Glomerular endothelial cell (primary cell): ENCODE measurements at regions not wholly inside any gene's neighbourhood (a gene's known extent, or its start where the extent isn't known, plus 50 kb on each side); places are given as distances from the start of the nearest gene placed in this dataset.
"Not testable (repeated sequence)": the region's sequence is repeated elsewhere in the genome, so short reads cannot be mapped to it uniquely, and the experiment has no call there.

Experiments used
- DNase-seq: peaks from one replicate; pipeline ENCODE4 v3.0.0-alpha.2; 2011; ENCODE audit warnings: low read depth, low spot score; ENCODE audit errors: extremely low read depth

GRCh38 chr12:29893002-29893401 is 109.3 kb upstream of the TMTC1 start:
- DNase-seq, result no peak

DNA sequence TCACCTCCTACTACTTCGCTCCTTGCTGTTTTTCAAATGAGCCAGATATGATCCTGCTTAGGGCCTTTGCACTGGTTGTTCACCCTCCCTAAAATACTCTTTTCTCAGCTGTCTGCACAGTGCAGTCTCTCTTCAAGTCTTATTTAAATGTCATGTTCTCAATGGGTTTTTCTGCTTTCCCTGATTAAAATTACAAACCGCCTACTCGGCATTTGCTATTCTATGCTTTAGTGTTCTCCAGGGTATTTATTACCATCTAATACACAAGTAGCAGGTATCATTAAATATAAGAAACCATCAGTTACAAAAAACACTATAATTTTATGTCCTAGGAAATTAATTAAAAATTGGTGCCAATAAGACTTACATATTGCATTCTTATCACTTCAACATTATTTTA is 108.0 kb upstream of the TMTC1 start:
- no peak for DNase-seq

DNA sequence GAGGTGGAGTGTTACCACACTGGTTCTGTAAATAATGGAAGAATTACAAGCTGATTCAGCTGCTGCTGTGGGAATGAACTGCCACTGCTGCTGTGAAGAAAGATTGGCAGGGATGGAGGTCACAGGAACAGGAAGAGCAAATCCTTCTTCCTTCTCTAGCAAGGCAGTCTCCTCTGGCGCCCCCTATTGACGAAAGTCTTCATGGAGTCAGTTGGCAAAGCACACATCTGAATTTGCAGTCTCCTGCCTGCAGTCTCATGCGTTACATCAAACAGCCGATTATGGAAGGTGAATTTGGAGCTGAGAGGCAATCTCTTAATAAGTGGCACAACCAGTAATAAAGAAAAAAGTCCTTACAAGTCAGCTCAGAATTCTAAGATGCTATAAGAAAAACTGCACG is 106.0 kb upstream of the TMTC1 start:
- DNase-seq, result peak; percentile 10

DNA sequence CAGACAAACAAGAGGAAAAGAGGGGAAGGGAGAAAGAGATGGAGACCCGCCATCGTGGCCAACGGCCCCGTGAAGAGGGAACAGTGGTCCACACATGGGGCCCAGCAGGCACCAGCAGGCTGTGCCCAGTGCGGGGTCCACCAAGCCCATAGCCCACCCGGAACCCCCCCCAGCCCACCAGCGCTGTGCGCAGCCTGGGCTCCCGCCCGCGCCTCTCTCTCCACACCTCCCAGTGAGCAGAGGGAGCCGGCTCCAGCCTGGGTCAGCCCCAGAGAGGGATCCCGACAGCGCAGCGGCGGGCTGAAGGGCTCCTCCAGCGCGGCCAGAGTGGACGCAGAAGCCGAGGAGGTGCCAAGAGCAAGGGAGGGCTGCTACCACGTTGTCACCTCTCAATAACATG is 105.0 kb upstream of the TMTC1 start:
- no peak for DNase-seq

DNA sequence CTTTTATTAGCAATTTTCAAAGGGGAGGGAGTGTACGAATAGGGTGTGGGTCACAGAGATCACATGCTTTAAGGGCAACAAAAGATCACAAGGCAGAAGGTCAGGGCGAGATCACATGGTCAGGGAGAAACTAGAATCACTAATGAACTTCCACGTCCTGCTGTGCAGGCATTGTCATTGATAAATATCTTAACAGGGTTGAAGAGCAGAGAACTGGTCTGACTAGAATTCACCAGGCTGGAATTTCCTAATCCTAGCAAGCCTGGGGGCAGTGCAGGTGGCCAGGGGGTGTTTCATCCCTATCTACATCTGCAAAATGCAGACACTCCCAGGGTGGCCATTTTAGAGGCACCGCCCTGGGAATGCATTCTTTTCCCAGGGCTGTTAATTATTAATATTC is 101.2 kb upstream of the TMTC1 start:
- not testable (repeated sequence) for DNase-seq

DNA sequence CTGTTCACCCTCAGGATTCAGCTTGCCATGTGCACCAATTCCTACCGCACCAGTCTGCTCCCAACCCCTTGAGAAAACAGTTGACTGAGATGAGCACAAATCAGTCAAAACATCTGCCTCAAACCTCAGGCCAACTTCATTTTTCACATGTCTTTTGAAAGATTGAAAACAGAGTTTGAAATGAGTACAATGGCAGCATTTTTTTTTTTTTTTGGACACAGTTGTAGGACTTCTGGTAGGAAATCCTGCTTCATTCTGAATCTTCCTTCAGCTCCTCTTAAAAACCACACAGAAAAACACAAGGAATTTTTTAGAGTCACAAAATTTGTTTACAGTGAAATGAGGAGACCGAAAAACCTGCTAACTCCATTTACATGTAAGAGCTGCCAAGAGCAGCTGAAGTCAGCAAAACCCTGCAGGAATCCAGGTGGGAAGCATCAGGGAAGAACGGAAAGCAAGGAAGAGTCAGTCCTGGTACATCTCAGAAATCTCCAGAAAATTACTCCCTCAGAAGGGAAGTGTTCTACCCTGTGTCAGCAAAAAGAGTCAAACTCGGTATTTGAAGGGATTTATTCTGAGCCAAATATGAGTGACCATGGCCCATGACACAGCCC is 100.3 kb upstream of the TMTC1 start:
- DNase-seq, result no peak

DNA sequence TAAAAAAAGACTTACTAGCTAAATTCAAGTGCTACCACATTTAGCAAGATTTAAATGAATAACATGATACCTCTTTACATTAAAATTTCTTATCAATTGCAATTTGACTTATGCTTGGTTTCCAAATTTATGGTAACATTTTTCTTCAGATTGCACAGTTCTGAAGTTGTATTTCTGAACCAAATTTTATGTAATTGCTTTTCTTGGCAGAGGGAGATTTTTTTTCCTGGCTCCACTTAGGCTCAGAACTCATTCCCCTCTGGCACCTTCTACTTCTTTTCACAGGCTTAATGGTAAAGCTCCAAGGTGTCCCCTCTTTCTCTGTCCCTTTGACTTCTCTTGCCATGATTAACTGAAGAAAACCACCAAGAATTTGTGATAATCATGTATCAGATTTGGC is 99.8 kb upstream of the TMTC1 start:
- no peak for DNase-seq

GRCh38 chr12:29882846-29883245 is 99.1 kb upstream of the TMTC1 start:
- DNase-seq, result no peak

GRCh38 chr12:29880987-29881386 is 97.2 kb upstream of the TMTC1 start:
- no peak for DNase-seq

GRCh38 chr12:29879606-29880308 is 96.0 kb upstream of the TMTC1 start:
- no peak for DNase-seq

DNA sequence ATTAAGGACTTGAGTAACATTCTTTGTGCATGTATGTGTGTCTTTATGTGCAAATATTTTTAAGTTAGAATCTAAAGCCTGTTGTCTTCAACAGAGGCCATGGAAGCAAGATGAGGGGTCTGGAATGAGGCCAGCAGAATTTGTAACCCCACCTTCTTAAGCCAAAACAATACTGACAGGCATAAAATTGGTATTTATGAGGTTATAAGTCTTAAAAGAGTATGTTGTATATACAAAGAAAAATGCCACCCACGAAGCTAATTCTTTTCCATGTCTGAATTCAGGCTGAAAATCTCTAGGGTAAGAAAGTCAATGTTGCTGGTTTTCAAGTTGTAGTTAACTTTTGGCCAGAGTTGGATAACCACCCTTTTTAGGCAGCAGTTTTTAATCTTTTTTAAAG is 86.2 kb upstream of the TMTC1 start:
- DNase-seq, result no peak

GRCh38 chr12:29867823-29868222 is 84.1 kb upstream of the TMTC1 start:
- no peak for DNase-seq

DNA sequence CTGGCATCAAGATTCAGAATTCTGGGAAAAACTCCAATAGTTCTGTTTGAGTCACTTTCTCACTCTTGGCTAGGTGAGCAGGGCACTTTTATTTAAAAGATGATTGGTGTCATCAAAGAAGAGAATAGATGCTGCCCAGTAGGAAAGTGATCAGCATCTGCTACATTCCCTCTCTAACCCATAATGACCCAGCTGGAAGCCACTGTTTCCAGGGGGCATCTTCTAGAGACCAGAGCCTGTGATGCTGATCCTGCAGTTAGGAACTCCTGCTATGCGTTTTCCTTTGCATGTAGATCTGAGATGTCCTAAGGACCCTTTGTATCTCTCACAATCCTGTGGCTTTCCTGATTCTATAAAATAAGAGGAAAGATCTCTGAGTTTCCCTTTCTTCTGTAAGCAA is 79.9 kb upstream of the TMTC1 start:
- DNase-seq, result no peak

DNA sequence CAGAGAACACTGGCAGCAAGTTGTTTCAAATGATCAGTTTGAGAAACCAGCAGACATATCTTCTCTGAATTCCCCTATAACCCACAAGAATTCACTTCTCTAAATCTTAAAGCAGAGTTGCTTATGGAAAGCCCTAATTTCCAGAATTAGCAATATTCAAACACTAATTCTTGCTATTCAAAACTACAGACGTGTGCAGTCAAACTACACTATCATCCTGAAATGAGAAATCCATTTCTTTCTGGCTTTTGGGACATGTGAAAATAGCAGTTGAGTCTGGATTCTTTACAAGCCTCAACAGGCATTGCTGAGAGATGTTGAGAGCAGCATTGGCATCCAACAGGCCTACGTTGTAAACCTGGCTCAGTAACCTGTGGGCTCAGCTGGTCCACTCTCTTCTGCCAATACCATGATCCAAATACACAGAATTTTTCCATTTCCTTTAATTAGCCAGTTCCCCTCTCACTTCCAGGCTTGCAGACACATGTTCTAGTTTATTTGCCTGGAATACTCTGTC is 74.6 kb upstream of the TMTC1 start:
- DNase-seq, result no peak

GRCh38 chr12:29847246-29847645 is 63.5 kb upstream of the TMTC1 start:
- no peak for DNase-seq

- DNase-seq, result no peak
These were observed 60.9 kb upstream of the TMTC1 start for GRCh38 chr12:29844667-29845066.

DNA sequence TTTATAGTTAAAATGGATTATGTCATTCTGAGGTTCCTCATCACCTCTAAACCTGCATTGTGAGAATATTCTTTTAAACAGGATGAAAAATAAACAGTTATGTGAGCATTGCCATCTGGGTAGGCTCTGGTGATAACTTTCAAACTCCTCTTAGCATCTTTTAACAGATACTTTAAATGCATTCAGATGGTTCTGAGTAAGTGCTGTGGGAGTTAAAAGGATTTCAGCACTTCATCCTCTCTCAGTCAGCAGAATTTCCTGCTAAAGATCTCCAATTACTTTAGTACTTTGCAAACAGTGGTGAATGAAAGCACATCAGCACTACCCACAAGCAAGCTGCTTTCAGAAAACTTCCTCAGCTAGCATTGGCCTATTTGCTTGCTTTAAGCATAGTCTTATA is 59.3 kb upstream of the TMTC1 start:
- DNase-seq, result no peak

GRCh38 chr12:29838768-29839167 is 55.0 kb upstream of the TMTC1 start:
- no peak for DNase-seq
